H54 (cell line): ENCODE measurements at regions not wholly inside any gene's neighbourhood (a gene's known extent, or its start where the extent isn't known, plus 50 kb on each side); places are given as distances from the start of the nearest gene placed in this dataset.

Experiments used
- DNase-seq: peaks from one replicate; pipeline ENCODE4 v3.0.0; 2011; ENCODE audit warnings: low spot score, mixed read lengths; ENCODE audit not compliant: insufficient read length
- FAIRE-seq: peaks from 3 replicates; lab custom pipeline; 2011; peaks lifted over from hg19 to GRCh38; lab: Jason Lieb, UNC
- POLR2A ChIP-seq: IDR thresholded peaks from 2 replicates; pipeline ENCODE4 v1.6.1; 2011; ENCODE audit warnings: low read depth, mild to moderate bottlenecking, low read length

- DNase-seq (no peak), FAIRE-seq (no peak)
Measured at GRCh38 chr18:40983835-40984234, 971.2 kb upstream of the PIK3C3 start.

GRCh38 chr18:40980171-40980570 is 974.9 kb upstream of the PIK3C3 start:
- no peak for FAIRE-seq
- no peak for TF ChIP-seq POLR2A
- DNase-seq, result no peak

More at GRCh38 chr18:40983835-40984234, 971.2 kb upstream of the PIK3C3 start:
- TF ChIP-seq POLR2A, result no peak

GRCh38 chr18:40976050-40976449 is 979.0 kb upstream of the PIK3C3 start:
- TF ChIP-seq POLR2A, result no peak
- FAIRE-seq (no peak), DNase-seq (no peak)

- TF ChIP-seq POLR2A, result no peak
- no peak for DNase-seq
- FAIRE-seq, result no peak
Measured at GRCh38 chr18:40974448-40974847, 980.6 kb upstream of the PIK3C3 start.

- DNase-seq, result no peak
- FAIRE-seq, result no peak
- no peak for TF ChIP-seq POLR2A
Measured at GRCh38 chr18:40962784-40963183, 992.2 kb upstream of the PIK3C3 start.

- no peak for TF ChIP-seq POLR2A
- no peak for FAIRE-seq
- no peak for DNase-seq
Measured at GRCh38 chr18:40957533-40958070, 997.4 kb upstream of the PIK3C3 start.

GRCh38 chr18:40956213-40956612 is 998.8 kb upstream of the PIK3C3 start:
- DNase-seq, result no peak
- FAIRE-seq, result no peak
- no peak for TF ChIP-seq POLR2A

GRCh38 chr18:40955351-40955750 is 999.7 kb upstream of the PIK3C3 start:
- no peak for TF ChIP-seq POLR2A
- FAIRE-seq (no peak), DNase-seq (no peak)

GRCh38 chr18:40949114-40949950 is 1005.7 kb upstream of the PIK3C3 start:
- TF ChIP-seq POLR2A, result no peak
- no peak for DNase-seq
- FAIRE-seq, result no peak

GRCh38 chr18:40944576-40944975 is 1010.5 kb upstream of the PIK3C3 start:
- FAIRE-seq (no peak), DNase-seq (no peak)
- no peak for TF ChIP-seq POLR2A

- no peak for TF ChIP-seq POLR2A
- FAIRE-seq (no peak), DNase-seq (peak; percentile 7)
Measured at GRCh38 chr18:40939656-40940515, 1015.1 kb upstream of the PIK3C3 start.

- TF ChIP-seq POLR2A, result no peak
- DNase-seq (no peak), FAIRE-seq (no peak)
Measured at GRCh38 chr18:40938615-40939014, 1016.4 kb upstream of the PIK3C3 start.

- no peak for TF ChIP-seq POLR2A
- FAIRE-seq, result no peak
Measured at GRCh38 chr18:40937386-40937785, 1017.6 kb upstream of the PIK3C3 start.

GRCh38 chr18:40935423-40935822 is 1019.6 kb upstream of the PIK3C3 start:
- no peak for FAIRE-seq
- TF ChIP-seq POLR2A, result no peak

More at GRCh38 chr18:40937386-40937785, 1017.6 kb upstream of the PIK3C3 start:
- DNase-seq, result no peak

More at GRCh38 chr18:40935423-40935822, 1019.6 kb upstream of the PIK3C3 start:
- DNase-seq, result no peak
